ENCODE measurements at regions not wholly inside any gene's neighbourhood (a gene's known extent, or its start where the extent isn't known, plus 50 kb on each side); places are given as distances from the start of the nearest gene placed in this dataset.

DNA sequence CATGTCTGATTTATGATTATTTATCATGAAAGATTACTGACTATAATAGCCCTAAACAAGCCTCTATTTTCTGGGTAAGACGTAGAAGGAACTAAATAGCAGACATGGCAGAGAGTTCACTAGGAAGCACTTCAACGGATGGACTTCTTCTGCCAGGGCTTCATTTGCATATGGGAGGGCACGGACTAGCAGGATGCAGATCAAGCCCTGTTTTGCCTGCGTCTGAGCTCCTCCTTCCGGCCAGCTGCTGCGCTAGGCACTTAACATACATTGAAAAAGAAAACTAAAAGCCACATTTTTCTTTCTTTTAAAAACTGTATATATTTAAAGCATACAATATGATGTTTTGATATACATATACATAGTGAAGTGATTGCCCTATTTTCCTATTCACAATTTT lies 340.0 kb upstream of the MEX3C start:
- TF ChIP-seq CTCF (IDR thresholded peaks at IDR 0.05; ENCODE audit: low read depth, low read length, poor library complexity, severe bottlenecking) (no peak), EZH2phosphoT487 (IDR thresholded peaks at IDR 0.05; ENCODE audit: borderline replicate concordance, low read length) (no peak)

Data from DOHH2 (cell line).